GM23338 (cell line): ENCODE measurements at regions not wholly inside any gene's neighbourhood (a gene's known extent, or its start where the extent isn't known, plus 50 kb on each side); places are given as distances from the start of the nearest gene placed in this dataset.

ENCODE experiments used
- ATAC-seq: fragments of 200-7000 bp; cut with Tn5 transposase; 3 replicates; pipeline ENCODE4 v1.9.1; 2020
- DNase-seq: peaks from one replicate; pipeline ENCODE4 v3.0.0-alpha.2; 2015; ENCODE audit warnings: low spot score
- H2AFZ ChIP-seq: fragments of 200-600 bp; sonication (generic); 2 replicates; pipeline ENCODE4 v1.8.0; 2016; ENCODE audit warnings: antibody characterized with exemption, mild to moderate bottlenecking, moderate library complexity
- H3F3A ChIP-seq: fragments of 200-600 bp; sonication (generic); replicated peaks from 2 replicates; pipeline ENCODE4 v1.8.0; 2017; ENCODE audit warnings: antibody characterized with exemption, mixed run types, low read depth
- H3K27ac ChIP-seq: fragments of 200-600 bp; sonication (generic); 2 replicates; pipeline ENCODE4 v1.6.1; 2016; ENCODE audit warnings: low read depth
- H3K27me3 ChIP-seq: fragments of 200-600 bp; sonication (generic); 2 replicates; pipeline ENCODE4 v1.8.0; 2016; ENCODE audit warnings: mild to moderate bottlenecking, mixed run types, moderate library complexity; ENCODE audit not compliant: insufficient read depth
- H3K36me3 ChIP-seq: fragments of 200-600 bp; sonication (generic); 2 replicates; pipeline ENCODE4 v1.8.0; 2016; ENCODE audit warnings: mild to moderate bottlenecking; ENCODE audit not compliant: insufficient read depth
- H3K4me1 ChIP-seq: fragments of 200-600 bp; sonication (generic); 2 replicates; pipeline ENCODE4 v1.8.0; 2016; ENCODE audit warnings: mild to moderate bottlenecking, moderate library complexity; ENCODE audit not compliant: insufficient read depth
- H3K4me2 ChIP-seq: fragments of 200-600 bp; sonication (generic); 2 replicates; pipeline ENCODE4 v1.7.1; 2017; ENCODE audit warnings: mixed run types
- H3K4me3 ChIP-seq: fragments of 200-600 bp; sonication (generic); 2 replicates; pipeline ENCODE4 v1.6.1; 2016; ENCODE audit warnings: mixed run types
- H3K79me2 ChIP-seq: fragments of 200-600 bp; sonication (generic); replicated peaks from 2 replicates; pipeline ENCODE4 v1.8.0; 2017; ENCODE audit warnings: mild to moderate bottlenecking; ENCODE audit not compliant: insufficient read depth
- H3K9me2 ChIP-seq: fragments of 200-600 bp; sonication (generic); 2 replicates; pipeline ENCODE4 v1.8.0; 2017; ENCODE audit not compliant: insufficient read depth
- H4K20me1 ChIP-seq: fragments of 200-600 bp; sonication (generic); replicated peaks from 2 replicates; pipeline ENCODE4 v1.8.0; 2017; ENCODE audit warnings: mild to moderate bottlenecking; ENCODE audit not compliant: insufficient read depth
- H3K27ac Mint-ChIP-seq: 2 replicates; pipeline ENCODE4 v1.8.0; 2020; ENCODE audit warnings: inconsistent platforms, mild to moderate bottlenecking, moderate library complexity, mixed read lengths
- H3K27me3 Mint-ChIP-seq: 3 replicates; pipeline ENCODE4 v1.8.0; 2022; ENCODE audit warnings: low read depth, mild to moderate bottlenecking, moderate library complexity, mixed read lengths, inconsistent platforms; ENCODE audit not compliant: insufficient read depth, poor library complexity
- H3K36me3 Mint-ChIP-seq: 3 replicates; pipeline ENCODE4 v1.8.0; 2021; ENCODE audit warnings: low read depth, mild to moderate bottlenecking, inconsistent platforms, moderate library complexity, mixed read lengths
- H3K4me1 Mint-ChIP-seq: 3 replicates; pipeline ENCODE4 v1.8.0; 2020; ENCODE audit warnings: mild to moderate bottlenecking, inconsistent platforms, mixed read lengths
- H3K4me3 Mint-ChIP-seq: 3 replicates; pipeline ENCODE4 v1.8.0; 2021; ENCODE audit warnings: moderate library complexity, mild to moderate bottlenecking, inconsistent platforms, mixed read lengths
- H3K9me3 Mint-ChIP-seq: 3 replicates; pipeline ENCODE4 v1.8.0; 2020; ENCODE audit warnings: moderate library complexity, mild to moderate bottlenecking, inconsistent platforms, mixed read lengths
- CTCF ChIP-seq, 2 experiments: fragments of 200-600 bp in 1 of 2; sonication (generic) in 1 of 2; conservative IDR thresholded peaks; 2 replicates each; pipeline versions ENCODE4 v1.5.1 to v1.6.1; 2016 to 2017; ENCODE audit warnings: antibody characterized with exemption in 2 of 2, low read depth in 2 of 2, mild to moderate bottlenecking in 2 of 2, moderate library complexity in 1 of 2
- ETS1 ChIP-seq: IDR thresholded peaks from 2 replicates; pipeline ENCODE4 v1.6.1; 2016; ENCODE audit warnings: antibody characterized with exemption
- EZH2 ChIP-seq: fragments of 200-600 bp; sonication (generic); IDR thresholded peaks from one replicate; pipeline ENCODE4 v1.8.0; 2017; ENCODE audit warnings: antibody characterized with exemption, mild to moderate bottlenecking, low read depth; ENCODE audit not compliant: unreplicated experiment
- EZH2phosphoT487 ChIP-seq: fragments of 200-600 bp; sonication (generic); IDR thresholded peaks from one replicate; pipeline ENCODE4 v1.8.1; 2018; ENCODE audit warnings: antibody characterized with exemption; ENCODE audit not compliant: unreplicated experiment
- POLR2AphosphoS5 ChIP-seq: IDR thresholded peaks from 2 replicates; pipeline ENCODE4 v1.6.1; 2016; ENCODE audit warnings: antibody characterized with exemption, low read depth
- STAT1 ChIP-seq: IDR thresholded peaks from one replicate; pipeline ENCODE4 v1.6.1; 2016; ENCODE audit warnings: antibody characterized with exemption; ENCODE audit not compliant: unreplicated experiment
- ZNF114 ChIP-seq: fragments of 250-450 bp; sonication (Bioruptor Pico); IDR thresholded peaks from 2 replicates; pipeline ENCODE4 v1.5.0; 2020; ENCODE audit warnings: mild to moderate bottlenecking, moderate library complexity
- ZNF462 ChIP-seq: fragments of 250-450 bp; sonication (Bioruptor Pico); IDR thresholded peaks from 2 replicates; pipeline ENCODE4 v1.5.0; 2020; ENCODE audit warnings: mild to moderate bottlenecking, moderate library complexity

GRCh38 chr6:49087369-49087768 is 375.7 kb downstream of the MMUT start:
- Histone ChIP-seq H3F3A (no peaks in the 10 kb centered on the region), H3K27ac (no peak overlapping the region), H3K27me3 (no peaks in the 10 kb centered on the region), H3K4me2 (no peak overlapping the region), H3K79me2 (no peaks in the 10 kb centered on the region), H3K4me1 (no peaks in the 10 kb centered on the region), H4K20me1 (no peaks in the 10 kb centered on the region), H3K4me3 (no peak overlapping the region), H2AFZ (no peak overlapping the region), H3K36me3 (no peaks in the 10 kb centered on the region), H3K9me2 (peaks cover 7% of the 10 kb centered on the region)
- DNase-seq (no peak), ATAC-seq (no peak)
- Mint-ChIP-seq H3K27me3 (no peaks in the 10 kb centered on the region), H3K9me3 (no peaks in the 10 kb centered on the region), H3K4me3 (no peak overlapping the region), H3K4me1 (peaks cover 8% of the 10 kb centered on the region; the same call in 1 of the 3 replicates), H3K36me3 (peaks cover 6% of the 10 kb centered on the region; the same call in 2 of the 3 replicates), H3K27ac (no peak overlapping the region)
- TF ChIP-seq POLR2AphosphoS5, result no peak

GRCh38 chr6:49082611-49083010 is 380.4 kb downstream of the MMUT start:
- H3K9me2 ChIP-seq, result peaks cover 7% of the 10 kb centered on the region
- H3K27me3 Mint-ChIP-seq, result no peaks in the 10 kb centered on the region
- no peaks in the 10 kb centered on the region for H3K9me3 Mint-ChIP-seq
- no peak for DNase-seq
- TF ChIP-seq CTCF (conservative IDR thresholded peaks at IDR 0.05; ENCODE audit: low read depth in 2 of 2) (no peak), EZH2phosphoT487 (no peak), ZNF114 (CRISPR knock-in tag) (no peak), ZNF462 (CRISPR knock-in tag) (no peak), STAT1 (no peak), ETS1 (no peak), EZH2 (no peak)
- no peaks in the 10 kb centered on the region for H3F3A ChIP-seq
- H3K36me3 Mint-ChIP-seq, result peaks cover 6% of the 10 kb centered on the region; the same call in 2 of the 3 replicates
- H3K27me3 ChIP-seq, result no peaks in the 10 kb centered on the region
- no peak overlapping the region for H3K4me3 Mint-ChIP-seq
- H4K20me1 ChIP-seq, result no peaks in the 10 kb centered on the region
- peaks cover 8% of the 10 kb centered on the region; the same call in 1 of the 3 replicates for H3K4me1 Mint-ChIP-seq
- no peak overlapping the region for H3K4me3 ChIP-seq
- H3K36me3 ChIP-seq, result no peaks in the 10 kb centered on the region
- no peak overlapping the region for H3K27ac ChIP-seq
- no peak overlapping the region for H2AFZ ChIP-seq
- H3K27ac Mint-ChIP-seq, result no peak overlapping the region
- H3K79me2 ChIP-seq, result no peaks in the 10 kb centered on the region
- no peaks in the 10 kb centered on the region for H3K4me1 ChIP-seq
- H3K4me2 ChIP-seq, result no peak overlapping the region
- no peak for ATAC-seq
